ENCODE measurements at regions not wholly inside any gene's neighbourhood (a gene's known extent, or its start where the extent isn't known, plus 50 kb on each side); places are given as distances from the start of the nearest gene placed in this dataset.

DNA sequence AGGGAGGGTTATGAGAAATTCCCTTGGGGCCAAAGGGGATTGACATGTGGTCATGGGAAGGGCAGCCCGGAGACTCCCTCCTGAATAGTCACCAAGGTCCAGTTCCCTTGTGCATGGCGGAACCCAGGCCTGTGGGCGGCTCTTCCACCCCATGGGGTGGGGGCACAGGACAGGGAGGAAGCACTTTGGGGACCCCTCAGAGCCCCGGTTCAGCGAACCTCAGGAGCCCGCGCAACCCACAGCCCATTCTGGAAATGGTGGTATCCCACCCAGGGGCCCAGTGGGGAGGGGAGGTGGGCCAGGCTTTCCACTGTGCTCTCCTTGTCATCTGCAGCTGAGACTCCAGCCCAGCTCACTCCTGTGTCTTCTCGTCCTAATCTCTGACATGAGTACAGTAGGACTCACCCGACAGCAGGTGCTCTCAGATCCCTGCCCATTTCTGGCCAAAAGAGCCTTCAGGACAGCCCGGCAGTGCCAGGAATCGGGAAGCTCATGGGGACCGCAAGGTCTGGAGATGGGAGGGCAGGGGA lies 255.2 kb upstream of the SFSWAP start (continued):
- TF ChIP-seq CBX5 (IDR thresholded peaks at IDR 0.05; ENCODE audit: low read depth, low read length) (no peak), CEBPB (IDR thresholded peaks at IDR 0.05; ENCODE audit: low read depth, low read length) (no peak)

Data from H1 (cell line).